ENCODE measurements at regions not wholly inside any gene's neighbourhood (a gene's known extent, or its start where the extent isn't known, plus 50 kb on each side); places are given as distances from the start of the nearest gene placed in this dataset.

GRCh38 chr10:44478876-44479705 is 94.2 kb upstream of the CXCL12 start:
- TF ChIP-seq POLR2A (IDR thresholded peaks at IDR 0.05; ENCODE audit: low read depth, low read length): no peak
- TF ChIP-seq TAF1 (IDR thresholded peaks at IDR 0.05; ENCODE audit: borderline replicate concordance, low read depth, low read length): no peak
- TF ChIP-seq POLR2AphosphoS5 (IDR thresholded peaks at IDR 0.05; ENCODE audit: low read depth, low read length): no peak
